SH-SY5Y (cell line): ENCODE measurements at regions not wholly inside any gene's neighbourhood (a gene's known extent, or its start where the extent isn't known, plus 50 kb on each side); places are given as distances from the start of the nearest gene placed in this dataset.

Experiments used
- GATA2 ChIP-seq: IDR thresholded peaks from 2 replicates; pipeline ENCODE4 v1.6.1; 2011; ENCODE audit warnings: mild to moderate bottlenecking, low read depth, low read length
- GATA3 ChIP-seq: IDR thresholded peaks from 2 replicates; pipeline ENCODE4 v1.6.1; 2011; ENCODE audit warnings: low read depth, mild to moderate bottlenecking, low read length, moderate library complexity

GRCh38 chr5:167743695-167744464 is 547.6 kb upstream of the WWC1 start:
- no peak for TF ChIP-seq GATA2
- TF ChIP-seq GATA3: no peak
